Suprapubic skin (tissue), 4 donors: ENCODE measurements at regions not wholly inside any gene's neighbourhood (a gene's known extent, or its start where the extent isn't known, plus 50 kb on each side); places are given as distances from the start of the nearest gene placed in this dataset.

Experiments
- DNase-seq, 2 donors: peaks; one replicate each; pipeline ENCODE4 v3.0.0-alpha.2; 2019; ENCODE audit warnings: low spot score in 2 of 2
- H3K27ac ChIP-seq: fragments of 200-600 bp; sonication (generic); one replicate; pipeline ENCODE4 v1.5.1; 2019
- H3K27me3 ChIP-seq: fragments of 200-600 bp; sonication (generic); one replicate; pipeline ENCODE4 v1.5.1; 2019
- H3K36me3 ChIP-seq: fragments of 200-600 bp; sonication (generic); one replicate; pipeline ENCODE4 v1.5.1; 2019
- H3K4me1 ChIP-seq: fragments of 200-600 bp; sonication (generic); one replicate; pipeline ENCODE4 v1.5.1; 2019
- H3K4me3 ChIP-seq: fragments of 200-600 bp; sonication (generic); one replicate; pipeline ENCODE4 v1.5.1; 2019; ENCODE audit warnings: mild to moderate bottlenecking
- H3K9me3 ChIP-seq: fragments of 200-600 bp; sonication (generic); one replicate; pipeline ENCODE4 v1.5.1; 2019
- EP300 ChIP-seq: sonication (generic); formaldehyde crosslinking; IDR thresholded peaks from one replicate; pipeline ENCODE4 v1.6.1; 2017; ENCODE audit warnings: antibody characterized with exemption
- POLR2A ChIP-seq, 2 donors: fragments of 450-650 bp; IDR thresholded peaks; one replicate each; pipeline ENCODE4 v1.6.1; 2017; ENCODE audit warnings: antibody characterized with exemption in 2 of 2, mild to moderate bottlenecking in 2 of 2, moderate library complexity in 2 of 2
- POLR2AphosphoS5 ChIP-seq, 3 donors: sonication (generic); formaldehyde crosslinking; IDR thresholded peaks; one replicate each; pipeline ENCODE4 v1.6.1; 2017; ENCODE audit warnings: antibody characterized with exemption in 3 of 3
- WGBS: methylation state at CpG from one replicate; pipeline ENCODE4 v1.1.5; 2018; 5-methylcytosine and 5-hydroxymethylcytosine counted together
- TF ChIP-seq, protein P1 (sequence below), 2 donors: fragments of 200-600 bp in 1 of 2; fragments of 450-650 bp in 1 of 2; sonication (generic) in 1 of 2; IDR thresholded peaks; one replicate each; pipeline ENCODE4 v1.5.1; 2016 to 2019; ENCODE audit warnings: antibody characterized with exemption in 2 of 2, mild to moderate bottlenecking in 1 of 2, moderate library complexity in 1 of 2

DNA sequence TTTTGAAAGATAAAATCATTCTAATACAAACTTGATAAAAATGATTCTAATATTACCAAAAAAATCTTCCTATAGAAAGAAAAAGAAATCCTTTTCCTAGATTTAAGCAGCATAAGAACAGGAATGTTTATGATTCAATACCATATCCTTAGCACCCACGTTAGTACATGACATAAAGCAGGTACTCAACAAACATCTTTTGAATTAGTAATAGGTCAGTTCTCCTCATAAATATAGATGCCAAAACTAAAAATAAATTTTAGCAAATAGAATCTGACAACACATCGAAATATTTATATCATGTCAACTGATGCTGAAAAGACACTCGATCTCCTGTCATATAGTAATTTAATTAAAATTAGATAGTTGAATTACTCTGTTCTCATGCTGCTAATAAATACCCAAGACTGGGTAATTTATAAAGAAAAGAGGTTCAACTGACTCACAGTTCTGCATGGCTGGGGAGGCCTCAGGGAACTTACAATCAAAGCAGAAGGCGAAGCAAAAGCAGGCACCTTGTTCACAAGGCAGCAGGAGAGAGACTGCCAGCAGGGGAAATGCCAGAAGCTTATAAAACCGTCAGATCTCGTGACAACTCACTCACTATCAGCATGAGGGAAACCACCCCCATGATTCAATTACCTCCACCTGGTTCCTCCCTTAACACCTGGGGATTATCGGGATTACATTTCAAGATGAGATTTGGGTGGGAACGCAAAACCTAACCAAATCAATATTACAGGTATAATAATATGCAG is 191.8 kb downstream of the HTR7 start:
- H3K27ac ChIP-seq, result no peak overlapping the region
- WGBS, result 33% methylated on average over 8 of the region's 8 CpGs
- no peaks in the 10 kb centered on the region for H3K9me3 ChIP-seq
- H3K4me1 ChIP-seq, result no peaks in the 10 kb centered on the region
- no peaks in the 10 kb centered on the region for H3K27me3 ChIP-seq
- no peak overlapping the region for H3K4me3 ChIP-seq
- no peaks in the 10 kb centered on the region for H3K36me3 ChIP-seq
- DNase-seq, result no peak
- TF ChIP-seq EP300, result no peak
- TF ChIP-seq POLR2A (IDR thresholded peaks at IDR 0.05), result no peak
- TF ChIP-seq POLR2AphosphoS5 (IDR thresholded peaks at IDR 0.05), result no peak
- TF ChIP-seq, protein P1, sequence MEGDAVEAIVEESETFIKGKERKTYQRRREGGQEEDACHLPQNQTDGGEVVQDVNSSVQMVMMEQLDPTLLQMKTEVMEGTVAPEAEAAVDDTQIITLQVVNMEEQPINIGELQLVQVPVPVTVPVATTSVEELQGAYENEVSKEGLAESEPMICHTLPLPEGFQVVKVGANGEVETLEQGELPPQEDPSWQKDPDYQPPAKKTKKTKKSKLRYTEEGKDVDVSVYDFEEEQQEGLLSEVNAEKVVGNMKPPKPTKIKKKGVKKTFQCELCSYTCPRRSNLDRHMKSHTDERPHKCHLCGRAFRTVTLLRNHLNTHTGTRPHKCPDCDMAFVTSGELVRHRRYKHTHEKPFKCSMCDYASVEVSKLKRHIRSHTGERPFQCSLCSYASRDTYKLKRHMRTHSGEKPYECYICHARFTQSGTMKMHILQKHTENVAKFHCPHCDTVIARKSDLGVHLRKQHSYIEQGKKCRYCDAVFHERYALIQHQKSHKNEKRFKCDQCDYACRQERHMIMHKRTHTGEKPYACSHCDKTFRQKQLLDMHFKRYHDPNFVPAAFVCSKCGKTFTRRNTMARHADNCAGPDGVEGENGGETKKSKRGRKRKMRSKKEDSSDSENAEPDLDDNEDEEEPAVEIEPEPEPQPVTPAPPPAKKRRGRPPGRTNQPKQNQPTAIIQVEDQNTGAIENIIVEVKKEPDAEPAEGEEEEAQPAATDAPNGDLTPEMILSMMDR (IDR thresholded peaks at IDR 0.05), result no peak

DNA sequence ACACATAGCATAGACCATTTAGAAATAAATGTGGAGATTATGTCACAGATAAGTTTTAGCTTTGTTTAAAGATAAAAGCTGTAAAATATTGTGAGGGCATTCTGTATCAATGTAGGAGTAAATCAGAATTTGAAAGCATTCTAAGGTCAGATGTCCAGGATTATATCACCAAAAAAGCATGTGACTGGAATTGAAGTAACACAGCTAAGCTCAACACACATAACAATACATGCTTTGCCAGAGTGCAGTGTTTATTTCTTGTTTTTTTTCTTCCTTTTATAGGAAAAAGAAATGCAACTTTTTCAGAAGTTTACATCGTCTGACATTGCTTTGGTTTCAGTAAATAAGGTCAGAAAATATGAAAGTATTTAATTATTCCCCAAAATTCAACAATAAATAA is 183.4 kb downstream of the HTR7 start:
- WGBS, result 57% methylated on average over 1 of the region's 1 CpG
- H3K27ac ChIP-seq, result no peak overlapping the region

DNA sequence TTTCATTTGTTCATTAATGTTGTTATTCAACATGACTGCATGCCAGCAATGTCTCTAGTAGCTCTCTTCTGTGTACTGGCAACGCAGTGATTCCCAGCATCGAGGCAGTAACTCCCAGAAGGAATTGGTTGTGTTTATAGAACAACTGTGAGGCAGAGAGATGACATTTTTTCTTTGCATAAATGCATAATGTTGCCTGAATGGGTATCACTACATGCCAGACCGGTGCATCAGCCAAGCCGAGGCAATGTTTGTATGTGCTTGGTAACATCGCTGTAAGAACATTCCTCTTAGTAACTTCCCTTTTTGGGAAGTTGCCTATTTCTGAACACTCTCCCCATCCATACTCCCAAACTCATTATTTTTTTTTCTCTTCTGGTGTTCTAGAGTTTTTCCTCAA is 182.9 kb downstream of the HTR7 start:
- no peak overlapping the region for H3K4me3 ChIP-seq
- H3K27me3 ChIP-seq, result no peaks in the 10 kb centered on the region
- H3K36me3 ChIP-seq, result no peaks in the 10 kb centered on the region
- H3K9me3 ChIP-seq, result no peaks in the 10 kb centered on the region
- TF ChIP-seq POLR2A (IDR thresholded peaks at IDR 0.05) (no peak), POLR2AphosphoS5 (IDR thresholded peaks at IDR 0.05) (no peak), EP300 (no peak)
- TF ChIP-seq, protein P1 (IDR thresholded peaks at IDR 0.05), result no peak
- no peaks in the 10 kb centered on the region for H3K4me1 ChIP-seq
- no peak for DNase-seq
- no peak overlapping the region for H3K27ac ChIP-seq
- WGBS, result 44% methylated on average over 5 of the region's 5 CpGs

More for the DNA sequence above, 183.4 kb downstream of the HTR7 start:
- no peaks in the 10 kb centered on the region for H3K4me1 ChIP-seq
- no peaks in the 10 kb centered on the region for H3K9me3 ChIP-seq
- TF ChIP-seq EP300 (no peak), POLR2A (IDR thresholded peaks at IDR 0.05) (no peak), POLR2AphosphoS5 (IDR thresholded peaks at IDR 0.05) (no peak)
- TF ChIP-seq, protein P1 (IDR thresholded peaks at IDR 0.05), result no peak
- no peaks in the 10 kb centered on the region for H3K36me3 ChIP-seq
- no peaks in the 10 kb centered on the region for H3K27me3 ChIP-seq
- DNase-seq, result no peak
- no peak overlapping the region for H3K4me3 ChIP-seq

DNA sequence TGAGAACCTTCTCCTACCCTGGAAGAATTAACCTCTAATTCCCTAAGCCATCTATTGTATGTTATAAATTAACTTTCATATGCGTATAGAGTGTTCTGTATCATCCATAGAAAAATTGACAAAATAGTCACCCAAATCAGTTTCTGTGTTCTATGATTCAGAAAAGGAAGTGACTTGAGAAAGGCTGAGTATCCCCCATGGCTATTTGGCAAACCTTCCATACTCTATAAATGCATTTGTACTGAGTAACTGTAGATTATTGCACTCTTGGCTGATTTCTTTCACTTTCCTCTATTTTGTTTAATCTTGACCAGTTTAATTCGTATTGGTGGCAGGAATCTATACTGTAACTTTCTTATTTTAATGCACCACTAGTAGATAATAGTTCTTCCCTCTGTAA is 182.2 kb downstream of the HTR7 start:
- Histone ChIP-seq H3K4me1 (no peaks in the 10 kb centered on the region), H3K4me3 (no peak overlapping the region), H3K9me3 (no peaks in the 10 kb centered on the region), H3K36me3 (no peaks in the 10 kb centered on the region), H3K27me3 (no peaks in the 10 kb centered on the region), H3K27ac (no peak overlapping the region)
- no peak for DNase-seq
- WGBS, result 51% methylated on average over 2 of the region's 2 CpGs
- TF ChIP-seq POLR2A (IDR thresholded peaks at IDR 0.05) (no peak), EP300 (no peak), POLR2AphosphoS5 (IDR thresholded peaks at IDR 0.05) (no peak)
- TF ChIP-seq, protein P1 (IDR thresholded peaks at IDR 0.05), result no peak
